ENCODE measurements at regions not wholly inside any gene's neighbourhood (a gene's known extent, or its start where the extent isn't known, plus 50 kb on each side); places are given as distances from the start of the nearest gene placed in this dataset.
A peak's percentile ranks its signal among the peaks of the same experiment; 100 is the strongest.
"Not testable (repeated sequence)": the region's sequence is repeated elsewhere in the genome, so short reads cannot be mapped to it uniquely, and the experiment has no call there.

GRCh38 chr21:36246080-36246631, 73.8 kb upstream of the MORC3 start:
- no peak for DNase-seq (ENCODE audit: low spot score)

GRCh38 chr21:36247316-36248010, 72.5 kb upstream of the MORC3 start:
- no peak for DNase-seq (ENCODE audit: low spot score)

- DNase-seq (ENCODE audit: low spot score), result no peak
Observed at GRCh38 chr21:36249576-36250422, 70.2 kb upstream of the MORC3 start.

GRCh38 chr21:36250423-36251075, 69.4 kb upstream of the MORC3 start:
- no peak for DNase-seq (ENCODE audit: low spot score)

GRCh38 chr21:36254106-36254941, 65.7 kb upstream of the MORC3 start:
- peak; percentile 3 for DNase-seq (ENCODE audit: low spot score)

GRCh38 chr21:36255663-36256062, 64.3 kb upstream of the MORC3 start:
- DNase-seq (ENCODE audit: low spot score), result no peak

- no peak for DNase-seq (ENCODE audit: low spot score)
Observed at GRCh38 chr21:36257657-36258056, 62.3 kb upstream of the MORC3 start.

- DNase-seq (ENCODE audit: low spot score), result no peak
Observed at GRCh38 chr21:36260030-36260787, 59.8 kb upstream of the MORC3 start.

GRCh38 chr21:36260802-36261201, 59.2 kb upstream of the MORC3 start:
- DNase-seq (ENCODE audit: low spot score), result no peak

- no peak for DNase-seq (ENCODE audit: low spot score)
Observed at GRCh38 chr21:36261459-36261858, 58.5 kb upstream of the MORC3 start.

- DNase-seq (ENCODE audit: low spot score), result no peak
Observed at GRCh38 chr21:36263797-36264196, 56.2 kb upstream of the MORC3 start.

- DNase-seq (ENCODE audit: low spot score), result no peak
Observed at GRCh38 chr21:36265431-36265830, 54.6 kb upstream of the MORC3 start.

GRCh38 chr21:36267828-36268227, 52.2 kb upstream of the MORC3 start:
- DNase-seq (ENCODE audit: low spot score), result not testable (repeated sequence)

- not testable (repeated sequence) for DNase-seq (ENCODE audit: low spot score)
Observed at GRCh38 chr21:36268264-36268663, 51.7 kb upstream of the MORC3 start.

All from SK-N-DZ (cell line).